GM12878 (cell line): ENCODE measurements at regions not wholly inside any gene's neighbourhood (a gene's known extent, or its start where the extent isn't known, plus 50 kb on each side); places are given as distances from the start of the nearest gene placed in this dataset.

Experiments
- CTCF ChIP-seq, 3 experiments: IDR thresholded peaks in 2 of 3; conservative IDR thresholded peaks in 1 of 3; 2 replicates each; pipeline ENCODE4 v1.5.1; 2011; ENCODE audit warnings: low read depth in 3 of 3, low read length in 3 of 3, mild to moderate bottlenecking in 3 of 3, control low read depth in 2 of 3, moderate library complexity in 2 of 3, inconsistent platforms in 1 of 3, mixed read lengths in 1 of 3; ENCODE audit not compliant: control insufficient read depth in 2 of 3, insufficient read depth in 1 of 3; ENCODE audit errors: extremely low read depth in 1 of 3
- EZH2 ChIP-seq: IDR thresholded peaks from 2 replicates; pipeline ENCODE4 v1.6.1; 2012; ENCODE audit warnings: low read depth, mild to moderate bottlenecking, control low read depth, inconsistent platforms, low read length, borderline replicate concordance; ENCODE audit not compliant: control insufficient read depth
- GABPA ChIP-seq: IDR thresholded peaks from 2 replicates; pipeline ENCODE4 v1.6.1; 2014; ENCODE audit warnings: antibody characterized with exemption, low read depth, mild to moderate bottlenecking, inconsistent platforms
- HDAC2 ChIP-seq: fragments of 200-600 bp; sonication (generic); IDR thresholded peaks from 2 replicates; pipeline ENCODE4 v1.6.1; 2017
- JUNB ChIP-seq: IDR thresholded peaks from 2 replicates; pipeline ENCODE4 v1.6.1; 2016; ENCODE audit warnings: antibody characterized with exemption, mild to moderate bottlenecking
- NFXL1 ChIP-seq: fragments of 450-650 bp; IDR thresholded peaks from 2 replicates; pipeline ENCODE4 v1.6.1; 2017; ENCODE audit warnings: antibody characterized with exemption, mild to moderate bottlenecking, borderline replicate concordance
- POLR2AphosphoS5 ChIP-seq: IDR thresholded peaks from 2 replicates; pipeline ENCODE4 v1.6.1; 2011; ENCODE audit warnings: mild to moderate bottlenecking, low read length, inconsistent platforms
- REST ChIP-seq: IDR thresholded peaks from 2 replicates; pipeline ENCODE4 v1.6.1; 2012; ENCODE audit warnings: mild to moderate bottlenecking, low read depth, low read length
- TAF1 ChIP-seq: IDR thresholded peaks from 2 replicates; pipeline ENCODE4 v1.6.1; 2011; ENCODE audit warnings: mild to moderate bottlenecking, low read depth, low read length, borderline replicate concordance
- TF ChIP-seq, protein P1 (sequence below): IDR thresholded peaks from 2 replicates; pipeline ENCODE4 v1.6.1; 2011; ENCODE audit warnings: low read depth, low read length, improper control_type of control experiment, borderline replicate concordance
- TF ChIP-seq, protein P2 (sequence below): IDR thresholded peaks from 2 replicates; pipeline ENCODE4 v1.6.1; 2012; ENCODE audit warnings: low read depth, low read length, improper control_type of control experiment
- TF ChIP-seq, protein P3 (sequence below): fragments of 450-650 bp; IDR thresholded peaks from 2 replicates; pipeline ENCODE4 v1.6.1; 2017; ENCODE audit warnings: antibody characterized with exemption, mild to moderate bottlenecking, moderate library complexity
- TF ChIP-seq, protein P4 (sequence below): IDR thresholded peaks from 2 replicates; pipeline ENCODE4 v1.6.1; 2011; ENCODE audit warnings: borderline replicate concordance, low read depth, mild to moderate bottlenecking, moderate library complexity, mixed read lengths, low read length; ENCODE audit not compliant: insufficient read depth; ENCODE audit errors: extremely low read length

- TF ChIP-seq, protein P1, sequence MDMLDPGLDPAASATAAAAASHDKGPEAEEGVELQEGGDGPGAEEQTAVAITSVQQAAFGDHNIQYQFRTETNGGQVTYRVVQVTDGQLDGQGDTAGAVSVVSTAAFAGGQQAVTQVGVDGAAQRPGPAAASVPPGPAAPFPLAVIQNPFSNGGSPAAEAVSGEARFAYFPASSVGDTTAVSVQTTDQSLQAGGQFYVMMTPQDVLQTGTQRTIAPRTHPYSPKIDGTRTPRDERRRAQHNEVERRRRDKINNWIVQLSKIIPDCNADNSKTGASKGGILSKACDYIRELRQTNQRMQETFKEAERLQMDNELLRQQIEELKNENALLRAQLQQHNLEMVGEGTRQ, result no peak
- TF ChIP-seq CTCF (IDR thresholded peaks at IDR 0.05 in 2 of 3, conservative IDR thresholded peaks at IDR 0.05 in 1 of 3; ENCODE audit: control insufficient read depth in 2 of 3, extremely low read depth in 1 of 3, insufficient read depth in 1 of 3, low read depth in 3 of 3, low read length in 3 of 3), result no peak
- no peak for TF ChIP-seq HDAC2
- no peak for TF ChIP-seq TAF1
- TF ChIP-seq JUNB, result no peak
- TF ChIP-seq, protein P2, sequence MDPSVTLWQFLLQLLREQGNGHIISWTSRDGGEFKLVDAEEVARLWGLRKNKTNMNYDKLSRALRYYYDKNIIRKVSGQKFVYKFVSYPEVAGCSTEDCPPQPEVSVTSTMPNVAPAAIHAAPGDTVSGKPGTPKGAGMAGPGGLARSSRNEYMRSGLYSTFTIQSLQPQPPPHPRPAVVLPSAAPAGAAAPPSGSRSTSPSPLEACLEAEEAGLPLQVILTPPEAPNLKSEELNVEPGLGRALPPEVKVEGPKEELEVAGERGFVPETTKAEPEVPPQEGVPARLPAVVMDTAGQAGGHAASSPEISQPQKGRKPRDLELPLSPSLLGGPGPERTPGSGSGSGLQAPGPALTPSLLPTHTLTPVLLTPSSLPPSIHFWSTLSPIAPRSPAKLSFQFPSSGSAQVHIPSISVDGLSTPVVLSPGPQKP, result no peak
- TF ChIP-seq, protein P3, sequence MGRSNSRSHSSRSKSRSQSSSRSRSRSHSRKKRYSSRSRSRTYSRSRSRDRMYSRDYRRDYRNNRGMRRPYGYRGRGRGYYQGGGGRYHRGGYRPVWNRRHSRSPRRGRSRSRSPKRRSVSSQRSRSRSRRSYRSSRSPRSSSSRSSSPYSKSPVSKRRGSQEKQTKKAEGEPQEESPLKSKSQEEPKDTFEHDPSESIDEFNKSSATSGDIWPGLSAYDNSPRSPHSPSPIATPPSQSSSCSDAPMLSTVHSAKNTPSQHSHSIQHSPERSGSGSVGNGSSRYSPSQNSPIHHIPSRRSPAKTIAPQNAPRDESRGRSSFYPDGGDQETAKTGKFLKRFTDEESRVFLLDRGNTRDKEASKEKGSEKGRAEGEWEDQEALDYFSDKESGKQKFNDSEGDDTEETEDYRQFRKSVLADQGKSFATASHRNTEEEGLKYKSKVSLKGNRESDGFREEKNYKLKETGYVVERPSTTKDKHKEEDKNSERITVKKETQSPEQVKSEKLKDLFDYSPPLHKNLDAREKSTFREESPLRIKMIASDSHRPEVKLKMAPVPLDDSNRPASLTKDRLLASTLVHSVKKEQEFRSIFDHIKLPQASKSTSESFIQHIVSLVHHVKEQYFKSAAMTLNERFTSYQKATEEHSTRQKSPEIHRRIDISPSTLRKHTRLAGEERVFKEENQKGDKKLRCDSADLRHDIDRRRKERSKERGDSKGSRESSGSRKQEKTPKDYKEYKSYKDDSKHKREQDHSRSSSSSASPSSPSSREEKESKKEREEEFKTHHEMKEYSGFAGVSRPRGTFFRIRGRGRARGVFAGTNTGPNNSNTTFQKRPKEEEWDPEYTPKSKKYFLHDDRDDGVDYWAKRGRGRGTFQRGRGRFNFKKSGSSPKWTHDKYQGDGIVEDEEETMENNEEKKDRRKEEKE, result no peak
- TF ChIP-seq, protein P4, sequence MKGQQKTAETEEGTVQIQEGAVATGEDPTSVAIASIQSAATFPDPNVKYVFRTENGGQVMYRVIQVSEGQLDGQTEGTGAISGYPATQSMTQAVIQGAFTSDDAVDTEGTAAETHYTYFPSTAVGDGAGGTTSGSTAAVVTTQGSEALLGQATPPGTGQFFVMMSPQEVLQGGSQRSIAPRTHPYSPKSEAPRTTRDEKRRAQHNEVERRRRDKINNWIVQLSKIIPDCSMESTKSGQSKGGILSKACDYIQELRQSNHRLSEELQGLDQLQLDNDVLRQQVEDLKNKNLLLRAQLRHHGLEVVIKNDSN, result no peak
- TF ChIP-seq EZH2, result no peak
- TF ChIP-seq NFXL1, result no peak
- TF ChIP-seq GABPA, result no peak
- no peak for TF ChIP-seq REST
- TF ChIP-seq POLR2AphosphoS5, result no peak
Observed at GRCh38 chr4:188534297-188534696, 395.1 kb downstream of the TRIML1 start.
